GM23338 (cell line): ENCODE measurements at regions not wholly inside any gene's neighbourhood (a gene's known extent, or its start where the extent isn't known, plus 50 kb on each side); places are given as distances from the start of the nearest gene placed in this dataset.

Experiments
- ATAC-seq: fragments of 200-7000 bp; cut with Tn5 transposase; 3 replicates; pipeline ENCODE4 v1.9.1; 2020
- DNase-seq: peaks from one replicate; pipeline ENCODE4 v3.0.0-alpha.2; 2015; ENCODE audit warnings: low spot score
- H2AFZ ChIP-seq: fragments of 200-600 bp; sonication (generic); 2 replicates; pipeline ENCODE4 v1.8.0; 2016; ENCODE audit warnings: antibody characterized with exemption, mild to moderate bottlenecking, moderate library complexity
- H3F3A ChIP-seq: fragments of 200-600 bp; sonication (generic); replicated peaks from 2 replicates; pipeline ENCODE4 v1.8.0; 2017; ENCODE audit warnings: antibody characterized with exemption, mixed run types, low read depth
- H3K27ac ChIP-seq: fragments of 200-600 bp; sonication (generic); 2 replicates; pipeline ENCODE4 v1.6.1; 2016; ENCODE audit warnings: low read depth
- H3K27me3 ChIP-seq: fragments of 200-600 bp; sonication (generic); 2 replicates; pipeline ENCODE4 v1.8.0; 2016; ENCODE audit warnings: mild to moderate bottlenecking, mixed run types, moderate library complexity; ENCODE audit not compliant: insufficient read depth
- H3K36me3 ChIP-seq: fragments of 200-600 bp; sonication (generic); 2 replicates; pipeline ENCODE4 v1.8.0; 2016; ENCODE audit warnings: mild to moderate bottlenecking; ENCODE audit not compliant: insufficient read depth
- H3K4me1 ChIP-seq: fragments of 200-600 bp; sonication (generic); 2 replicates; pipeline ENCODE4 v1.8.0; 2016; ENCODE audit warnings: mild to moderate bottlenecking, moderate library complexity; ENCODE audit not compliant: insufficient read depth
- H3K4me2 ChIP-seq: fragments of 200-600 bp; sonication (generic); 2 replicates; pipeline ENCODE4 v1.7.1; 2017; ENCODE audit warnings: mixed run types
- H3K4me3 ChIP-seq: fragments of 200-600 bp; sonication (generic); 2 replicates; pipeline ENCODE4 v1.6.1; 2016; ENCODE audit warnings: mixed run types
- H3K79me2 ChIP-seq: fragments of 200-600 bp; sonication (generic); replicated peaks from 2 replicates; pipeline ENCODE4 v1.8.0; 2017; ENCODE audit warnings: mild to moderate bottlenecking; ENCODE audit not compliant: insufficient read depth
- H3K9me2 ChIP-seq: fragments of 200-600 bp; sonication (generic); 2 replicates; pipeline ENCODE4 v1.8.0; 2017; ENCODE audit not compliant: insufficient read depth
- H4K20me1 ChIP-seq: fragments of 200-600 bp; sonication (generic); replicated peaks from 2 replicates; pipeline ENCODE4 v1.8.0; 2017; ENCODE audit warnings: mild to moderate bottlenecking; ENCODE audit not compliant: insufficient read depth
- H3K27ac Mint-ChIP-seq: 2 replicates; pipeline ENCODE4 v1.8.0; 2020; ENCODE audit warnings: inconsistent platforms, mild to moderate bottlenecking, moderate library complexity, mixed read lengths
- H3K27me3 Mint-ChIP-seq: 3 replicates; pipeline ENCODE4 v1.8.0; 2022; ENCODE audit warnings: low read depth, mild to moderate bottlenecking, moderate library complexity, mixed read lengths, inconsistent platforms; ENCODE audit not compliant: insufficient read depth, poor library complexity
- H3K36me3 Mint-ChIP-seq: 3 replicates; pipeline ENCODE4 v1.8.0; 2021; ENCODE audit warnings: low read depth, mild to moderate bottlenecking, inconsistent platforms, moderate library complexity, mixed read lengths
- H3K4me1 Mint-ChIP-seq: 3 replicates; pipeline ENCODE4 v1.8.0; 2020; ENCODE audit warnings: mild to moderate bottlenecking, inconsistent platforms, mixed read lengths
- H3K4me3 Mint-ChIP-seq: 3 replicates; pipeline ENCODE4 v1.8.0; 2021; ENCODE audit warnings: moderate library complexity, mild to moderate bottlenecking, inconsistent platforms, mixed read lengths
- H3K9me3 Mint-ChIP-seq: 3 replicates; pipeline ENCODE4 v1.8.0; 2020; ENCODE audit warnings: moderate library complexity, mild to moderate bottlenecking, inconsistent platforms, mixed read lengths
- CREB1 ChIP-seq: fragments of 250-450 bp; sonication (Bioruptor Pico); IDR thresholded peaks from 2 replicates; pipeline ENCODE4 v1.5.0; 2020; ENCODE audit warnings: low read depth, mild to moderate bottlenecking, moderate library complexity
- EZH2 ChIP-seq: fragments of 200-600 bp; sonication (generic); IDR thresholded peaks from one replicate; pipeline ENCODE4 v1.8.0; 2017; ENCODE audit warnings: antibody characterized with exemption, mild to moderate bottlenecking, low read depth; ENCODE audit not compliant: unreplicated experiment
- NANOG ChIP-seq: IDR thresholded peaks from 2 replicates; pipeline ENCODE4 v1.6.1; 2016; ENCODE audit warnings: antibody characterized with exemption, borderline replicate concordance
- POLR2AphosphoS5 ChIP-seq: IDR thresholded peaks from 2 replicates; pipeline ENCODE4 v1.6.1; 2016; ENCODE audit warnings: antibody characterized with exemption, low read depth
- STAT1 ChIP-seq: IDR thresholded peaks from one replicate; pipeline ENCODE4 v1.6.1; 2016; ENCODE audit warnings: antibody characterized with exemption; ENCODE audit not compliant: unreplicated experiment
- ZNF114 ChIP-seq: fragments of 250-450 bp; sonication (Bioruptor Pico); IDR thresholded peaks from 2 replicates; pipeline ENCODE4 v1.5.0; 2020; ENCODE audit warnings: mild to moderate bottlenecking, moderate library complexity
- TF ChIP-seq, protein P1 (sequence below), 2 experiments: fragments of 200-600 bp in 1 of 2; sonication (generic) in 1 of 2; conservative IDR thresholded peaks; 2 replicates each; pipeline versions ENCODE4 v1.5.1 to v1.6.1; 2016 to 2017; ENCODE audit warnings: antibody characterized with exemption in 2 of 2, low read depth in 2 of 2, mild to moderate bottlenecking in 2 of 2, moderate library complexity in 1 of 2
- TF ChIP-seq, protein P2 (sequence below): IDR thresholded peaks from one replicate; pipeline ENCODE4 v1.6.1; 2018; ENCODE audit warnings: antibody characterized with exemption; ENCODE audit not compliant: unreplicated experiment
- TF ChIP-seq, protein P3 (sequence below): IDR thresholded peaks from 2 replicates; pipeline ENCODE4 v1.6.1; 2016; ENCODE audit warnings: antibody characterized with exemption

DNA sequence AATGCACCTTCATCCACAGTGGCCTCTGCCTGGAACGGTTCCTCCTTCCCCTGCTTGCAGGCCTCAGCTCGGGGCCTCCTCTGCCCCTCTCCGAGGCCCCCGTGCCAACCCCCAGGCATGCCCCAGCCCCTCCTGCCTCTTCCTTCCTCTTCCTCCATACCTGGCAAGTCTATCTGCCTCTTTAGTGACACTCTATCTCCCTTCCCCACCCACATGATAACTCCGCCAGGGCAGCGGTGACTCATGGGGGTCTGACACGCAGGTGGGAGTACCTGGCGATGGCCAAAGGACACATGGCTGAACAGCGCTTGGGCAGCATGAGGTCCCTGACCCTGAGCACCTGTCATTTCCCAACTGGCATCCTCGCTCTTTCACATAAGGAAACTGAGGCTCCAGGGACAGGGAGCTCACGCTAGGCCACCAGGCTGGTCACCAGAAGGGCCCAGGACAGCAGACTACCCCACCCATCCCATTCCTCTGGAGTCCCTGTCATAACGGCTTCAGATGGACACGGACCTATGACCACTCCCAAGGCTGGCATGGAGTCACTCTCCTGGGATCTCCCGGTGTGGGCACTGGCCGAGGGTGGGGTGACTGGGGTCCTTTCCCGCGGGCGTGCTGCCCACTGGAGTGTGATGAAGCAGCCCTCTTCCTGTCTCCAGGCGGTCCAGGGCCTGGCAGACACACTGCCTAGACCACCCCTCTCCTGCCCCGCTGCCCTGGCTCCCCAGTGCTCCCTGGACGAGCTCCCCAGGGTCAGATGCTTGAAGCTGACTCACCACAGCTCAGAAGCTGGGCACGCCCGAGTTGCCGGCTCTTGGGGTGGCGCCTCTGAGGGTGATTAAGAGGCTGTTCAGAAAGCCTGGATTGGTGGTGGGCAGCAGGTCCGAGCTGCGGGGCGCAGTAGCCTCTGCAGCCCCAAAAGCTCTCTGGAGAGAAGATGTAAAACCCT, 100.6 kb downstream of the ENGASE start (continued):
- TF ChIP-seq, protein P1, sequence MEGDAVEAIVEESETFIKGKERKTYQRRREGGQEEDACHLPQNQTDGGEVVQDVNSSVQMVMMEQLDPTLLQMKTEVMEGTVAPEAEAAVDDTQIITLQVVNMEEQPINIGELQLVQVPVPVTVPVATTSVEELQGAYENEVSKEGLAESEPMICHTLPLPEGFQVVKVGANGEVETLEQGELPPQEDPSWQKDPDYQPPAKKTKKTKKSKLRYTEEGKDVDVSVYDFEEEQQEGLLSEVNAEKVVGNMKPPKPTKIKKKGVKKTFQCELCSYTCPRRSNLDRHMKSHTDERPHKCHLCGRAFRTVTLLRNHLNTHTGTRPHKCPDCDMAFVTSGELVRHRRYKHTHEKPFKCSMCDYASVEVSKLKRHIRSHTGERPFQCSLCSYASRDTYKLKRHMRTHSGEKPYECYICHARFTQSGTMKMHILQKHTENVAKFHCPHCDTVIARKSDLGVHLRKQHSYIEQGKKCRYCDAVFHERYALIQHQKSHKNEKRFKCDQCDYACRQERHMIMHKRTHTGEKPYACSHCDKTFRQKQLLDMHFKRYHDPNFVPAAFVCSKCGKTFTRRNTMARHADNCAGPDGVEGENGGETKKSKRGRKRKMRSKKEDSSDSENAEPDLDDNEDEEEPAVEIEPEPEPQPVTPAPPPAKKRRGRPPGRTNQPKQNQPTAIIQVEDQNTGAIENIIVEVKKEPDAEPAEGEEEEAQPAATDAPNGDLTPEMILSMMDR (conservative IDR thresholded peaks at IDR 0.05; ENCODE audit: low read depth in 2 of 2): no peak
- no peak for TF ChIP-seq NANOG
- TF ChIP-seq, protein P2, sequence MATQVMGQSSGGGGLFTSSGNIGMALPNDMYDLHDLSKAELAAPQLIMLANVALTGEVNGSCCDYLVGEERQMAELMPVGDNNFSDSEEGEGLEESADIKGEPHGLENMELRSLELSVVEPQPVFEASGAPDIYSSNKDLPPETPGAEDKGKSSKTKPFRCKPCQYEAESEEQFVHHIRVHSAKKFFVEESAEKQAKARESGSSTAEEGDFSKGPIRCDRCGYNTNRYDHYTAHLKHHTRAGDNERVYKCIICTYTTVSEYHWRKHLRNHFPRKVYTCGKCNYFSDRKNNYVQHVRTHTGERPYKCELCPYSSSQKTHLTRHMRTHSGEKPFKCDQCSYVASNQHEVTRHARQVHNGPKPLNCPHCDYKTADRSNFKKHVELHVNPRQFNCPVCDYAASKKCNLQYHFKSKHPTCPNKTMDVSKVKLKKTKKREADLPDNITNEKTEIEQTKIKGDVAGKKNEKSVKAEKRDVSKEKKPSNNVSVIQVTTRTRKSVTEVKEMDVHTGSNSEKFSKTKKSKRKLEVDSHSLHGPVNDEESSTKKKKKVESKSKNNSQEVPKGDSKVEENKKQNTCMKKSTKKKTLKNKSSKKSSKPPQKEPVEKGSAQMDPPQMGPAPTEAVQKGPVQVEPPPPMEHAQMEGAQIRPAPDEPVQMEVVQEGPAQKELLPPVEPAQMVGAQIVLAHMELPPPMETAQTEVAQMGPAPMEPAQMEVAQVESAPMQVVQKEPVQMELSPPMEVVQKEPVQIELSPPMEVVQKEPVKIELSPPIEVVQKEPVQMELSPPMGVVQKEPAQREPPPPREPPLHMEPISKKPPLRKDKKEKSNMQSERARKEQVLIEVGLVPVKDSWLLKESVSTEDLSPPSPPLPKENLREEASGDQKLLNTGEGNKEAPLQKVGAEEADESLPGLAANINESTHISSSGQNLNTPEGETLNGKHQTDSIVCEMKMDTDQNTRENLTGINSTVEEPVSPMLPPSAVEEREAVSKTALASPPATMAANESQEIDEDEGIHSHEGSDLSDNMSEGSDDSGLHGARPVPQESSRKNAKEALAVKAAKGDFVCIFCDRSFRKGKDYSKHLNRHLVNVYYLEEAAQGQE: no peak

DNA sequence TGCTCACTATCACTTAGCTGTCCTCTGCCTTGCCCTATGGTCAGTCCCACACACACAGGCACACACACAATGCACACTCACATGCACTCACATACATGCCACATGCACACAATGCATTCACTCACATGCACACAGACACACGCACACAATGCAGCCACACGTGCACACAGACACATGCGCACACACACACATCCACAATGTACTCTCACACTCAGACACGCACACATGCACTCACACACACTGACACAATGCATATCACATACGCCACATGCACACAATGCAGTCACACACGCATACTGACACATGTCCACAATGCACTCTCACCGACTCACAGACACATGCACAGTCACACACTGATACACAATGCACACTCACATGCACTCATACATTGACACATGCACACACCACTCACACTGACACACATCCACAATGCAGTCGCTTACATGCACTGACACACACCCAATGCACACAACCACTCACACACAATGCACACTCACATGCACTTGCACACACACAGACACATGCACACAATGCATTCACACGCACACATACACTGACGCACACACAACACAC, 99.7 kb downstream of the ENGASE start:
- Histone ChIP-seq H3K27me3 (no peaks in the 10 kb centered on the region), H3K36me3 (no peaks in the 10 kb centered on the region), H3K4me2 (no peak overlapping the region), H2AFZ (no peak overlapping the region), H4K20me1 (no peaks in the 10 kb centered on the region), H3F3A (no peaks in the 10 kb centered on the region), H3K9me2 (no peaks in the 10 kb centered on the region), H3K4me1 (no peaks in the 10 kb centered on the region), H3K4me3 (no peak overlapping the region), H3K79me2 (0 out of 2 replicates have a peak, but pooled peaks cover under 1% of the 10 kb centered on the region), H3K27ac (no peak overlapping the region)
- Mint-ChIP-seq H3K4me1 (peaks cover 7% of the 10 kb centered on the region), H3K4me3 (no peak overlapping the region), H3K36me3 (no peaks in the 10 kb centered on the region; the same call in 2 of the 3 replicates), H3K27ac (no peak overlapping the region), H3K9me3 (no peaks in the 10 kb centered on the region), H3K27me3 (peaks cover 2% of the 10 kb centered on the region)
- DNase-seq: no peak
- ATAC-seq: no peak
- no peak for TF ChIP-seq STAT1
- TF ChIP-seq CREB1 (CRISPR knock-in tag): no peak
- TF ChIP-seq NANOG: no peak
- TF ChIP-seq, protein P2: no peak
- TF ChIP-seq, protein P1 (conservative IDR thresholded peaks at IDR 0.05; ENCODE audit: low read depth in 2 of 2): no peak
- no peak for TF ChIP-seq POLR2AphosphoS5
- TF ChIP-seq, protein P3, sequence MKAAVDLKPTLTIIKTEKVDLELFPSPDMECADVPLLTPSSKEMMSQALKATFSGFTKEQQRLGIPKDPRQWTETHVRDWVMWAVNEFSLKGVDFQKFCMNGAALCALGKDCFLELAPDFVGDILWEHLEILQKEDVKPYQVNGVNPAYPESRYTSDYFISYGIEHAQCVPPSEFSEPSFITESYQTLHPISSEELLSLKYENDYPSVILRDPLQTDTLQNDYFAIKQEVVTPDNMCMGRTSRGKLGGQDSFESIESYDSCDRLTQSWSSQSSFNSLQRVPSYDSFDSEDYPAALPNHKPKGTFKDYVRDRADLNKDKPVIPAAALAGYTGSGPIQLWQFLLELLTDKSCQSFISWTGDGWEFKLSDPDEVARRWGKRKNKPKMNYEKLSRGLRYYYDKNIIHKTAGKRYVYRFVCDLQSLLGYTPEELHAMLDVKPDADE: no peak
- TF ChIP-seq ZNF114 (CRISPR knock-in tag): no peak
- TF ChIP-seq EZH2: no peak
